K562 (cell line): ENCODE measurements at regions not wholly inside any gene's neighbourhood (a gene's known extent, or its start where the extent isn't known, plus 50 kb on each side); places are given as distances from the start of the nearest gene placed in this dataset.

Experiments
- BRF1 ChIP-seq: IDR thresholded peaks from 3 replicates; pipeline ENCODE4 v1.6.1; 2011; ENCODE audit warnings: borderline replicate concordance, mild to moderate bottlenecking; ENCODE audit not compliant: insufficient read length; ENCODE audit errors: extremely low read depth
- FOS ChIP-seq: IDR thresholded peaks from 3 replicates; pipeline ENCODE4 v1.6.1; 2011; ENCODE audit not compliant: insufficient read length; ENCODE audit errors: extremely low read depth
- MED1 ChIP-seq: sonication (generic); formaldehyde crosslinking; IDR thresholded peaks from 2 replicates; pipeline ENCODE4 v1.8.1; 2023; ENCODE audit warnings: missing genetic modification reagents, borderline replicate concordance
- MITF ChIP-seq: IDR thresholded peaks from 2 replicates; pipeline ENCODE4 v1.6.1; 2014; ENCODE audit warnings: antibody characterized with exemption
- MTA2 ChIP-seq: fragments of 450-650 bp; IDR thresholded peaks from 2 replicates; pipeline ENCODE4 v1.6.1; 2016; ENCODE audit warnings: low read depth
- POLR3A ChIP-seq: IDR thresholded peaks from 2 replicates; pipeline ENCODE4 v1.6.1; 2011; ENCODE audit warnings: borderline replicate concordance, mild to moderate bottlenecking, moderate library complexity; ENCODE audit not compliant: insufficient read length, insufficient read depth; ENCODE audit errors: extremely low read depth
- POU5F1 ChIP-seq: fragments of 150-350 bp; IDR thresholded peaks from 2 replicates; pipeline ENCODE4 v1.6.1; 2014; ENCODE audit warnings: borderline replicate concordance, low read length, low read depth, mild to moderate bottlenecking; ENCODE audit not compliant: partially characterized antibody
- TCF7 ChIP-seq: sonication (generic); IDR thresholded peaks from 2 replicates; pipeline ENCODE4 v1.6.1; 2016; ENCODE audit warnings: antibody characterized with exemption, borderline replicate concordance
- ZFP30 ChIP-seq: fragments of 250-450 bp; sonication (Bioruptor Pico); IDR thresholded peaks from 2 replicates; pipeline ENCODE4 v1.8.0; 2022; ENCODE audit warnings: moderate library complexity, mild to moderate bottlenecking, inconsistent platforms, borderline replicate concordance
- ZNF121 ChIP-seq: sonication (generic); formaldehyde crosslinking; conservative IDR thresholded peaks from 2 replicates; pipeline ENCODE4 v1.8.0; 2022; ENCODE audit warnings: missing genetic modification reagents
- ZNF184 ChIP-seq: sonication (generic); formaldehyde crosslinking; IDR thresholded peaks from 2 replicates; pipeline ENCODE4 v1.5.0; 2020; ENCODE audit warnings: missing genetic modification reagents
- ZNF212 ChIP-seq: fragments of 450-650 bp; formaldehyde crosslinking; IDR thresholded peaks from 2 replicates; pipeline ENCODE4 v1.4.0; 2020; ENCODE audit warnings: mild to moderate bottlenecking
- ZNF592 ChIP-seq: fragments of 450-650 bp; IDR thresholded peaks from 2 replicates; pipeline ENCODE4 v1.6.1; 2017; ENCODE audit warnings: antibody characterized with exemption, mild to moderate bottlenecking
- TF ChIP-seq, protein P1 (sequence below): fragments of 250-450 bp; sonication (Bioruptor Pico); IDR thresholded peaks from 2 replicates; pipeline ENCODE4 v1.8.0; 2022; ENCODE audit warnings: inconsistent platforms
- TF ChIP-seq, protein P2 (sequence below): fragments of 450-650 bp; formaldehyde crosslinking; IDR thresholded peaks from 2 replicates; pipeline ENCODE4 v1.4.0; 2020; ENCODE audit warnings: mild to moderate bottlenecking, moderate library complexity

- no peak for TF ChIP-seq ZNF592
- TF ChIP-seq BRF1, result no peak
- no peak for TF ChIP-seq ZNF212 (CRISPR knock-in tag)
- no peak for TF ChIP-seq POLR3A
- TF ChIP-seq ZNF184, result no peak
- TF ChIP-seq FOS, result no peak
- TF ChIP-seq POU5F1, result no peak
- peak; percentile 32; the same call in 1 of the 2 replicates for TF ChIP-seq MTA2
- TF ChIP-seq ZNF121 (CRISPR knock-in tag), result no peak
- no peak for TF ChIP-seq ZFP30
- no peak for TF ChIP-seq MITF
- TF ChIP-seq, protein P1, sequence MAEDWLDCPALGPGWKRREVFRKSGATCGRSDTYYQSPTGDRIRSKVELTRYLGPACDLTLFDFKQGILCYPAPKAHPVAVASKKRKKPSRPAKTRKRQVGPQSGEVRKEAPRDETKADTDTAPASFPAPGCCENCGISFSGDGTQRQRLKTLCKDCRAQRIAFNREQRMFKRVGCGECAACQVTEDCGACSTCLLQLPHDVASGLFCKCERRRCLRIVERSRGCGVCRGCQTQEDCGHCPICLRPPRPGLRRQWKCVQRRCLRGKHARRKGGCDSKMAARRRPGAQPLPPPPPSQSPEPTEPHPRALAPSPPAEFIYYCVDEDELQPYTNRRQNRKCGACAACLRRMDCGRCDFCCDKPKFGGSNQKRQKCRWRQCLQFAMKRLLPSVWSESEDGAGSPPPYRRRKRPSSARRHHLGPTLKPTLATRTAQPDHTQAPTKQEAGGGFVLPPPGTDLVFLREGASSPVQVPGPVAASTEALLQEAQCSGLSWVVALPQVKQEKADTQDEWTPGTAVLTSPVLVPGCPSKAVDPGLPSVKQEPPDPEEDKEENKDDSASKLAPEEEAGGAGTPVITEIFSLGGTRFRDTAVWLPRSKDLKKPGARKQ (CRISPR knock-in tag), result no peak
- TF ChIP-seq TCF7, result no peak
- TF ChIP-seq MED1 (CRISPR knock-in tag), result no peak
- TF ChIP-seq, protein P2, sequence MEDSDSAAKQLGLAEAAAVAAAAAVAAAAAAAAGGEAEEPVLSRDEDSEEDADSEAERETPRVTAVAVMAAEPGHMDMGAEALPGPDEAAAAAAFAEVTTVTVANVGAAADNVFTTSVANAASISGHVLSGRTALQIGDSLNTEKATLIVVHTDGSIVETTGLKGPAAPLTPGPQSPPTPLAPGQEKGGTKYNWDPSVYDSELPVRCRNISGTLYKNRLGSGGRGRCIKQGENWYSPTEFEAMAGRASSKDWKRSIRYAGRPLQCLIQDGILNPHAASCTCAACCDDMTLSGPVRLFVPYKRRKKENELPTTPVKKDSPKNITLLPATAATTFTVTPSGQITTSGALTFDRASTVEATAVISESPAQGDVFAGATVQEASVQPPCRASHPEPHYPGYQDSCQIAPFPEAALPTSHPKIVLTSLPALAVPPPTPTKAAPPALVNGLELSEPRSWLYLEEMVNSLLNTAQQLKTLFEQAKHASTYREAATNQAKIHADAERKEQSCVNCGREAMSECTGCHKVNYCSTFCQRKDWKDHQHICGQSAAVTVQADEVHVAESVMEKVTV (CRISPR knock-in tag), result no peak
Observed at GRCh38 chr2:216768908-216769411, 73.6 kb upstream of the IGFBP5 start (continued).
